ENCODE measurements at regions not wholly inside any gene's neighbourhood (a gene's known extent, or its start where the extent isn't known, plus 50 kb on each side); places are given as distances from the start of the nearest gene placed in this dataset.

- Histone ChIP-seq H3K27ac (replicated peaks) (peak overlapping the region; percentile 69), H3K4me3 (no peak overlapping the region), H3K9me3 (replicated peaks) (no peaks in the 10 kb centered on the region), H3K4me1 (peaks cover 18% of the 10 kb centered on the region), H3K27me3 (ENCODE audit: low read depth) (peaks cover 55% of the 10 kb centered on the region), H3K36me3 (no peaks in the 10 kb centered on the region)
- TF ChIP-seq CTCF (IDR thresholded peaks at IDR 0.05; ENCODE audit: borderline replicate concordance): no peak
- intact Hi-C loops (cut with micrococcal nuclease): no loop called here
- no peak for DNase-seq
These were observed 88.0 kb upstream of the INSIG1 start for GRCh38 chr7:155209478-155210319.

- H3K27ac ChIP-seq (replicated peaks): no peak overlapping the region
- peaks cover 55% of the 10 kb centered on the region for H3K27me3 ChIP-seq (ENCODE audit: low read depth)
- intact Hi-C loops (cut with micrococcal nuclease): no loop called here
These were observed 87.3 kb upstream of the INSIG1 start for GRCh38 chr7:155210356-155210755.

GRCh38 chr7:155211173-155211572, 86.5 kb upstream of the INSIG1 start:
- no peak for TF ChIP-seq CTCF (IDR thresholded peaks at IDR 0.05; ENCODE audit: borderline replicate concordance)
- no peak overlapping the region for H3K4me3 ChIP-seq
- H3K4me1 ChIP-seq: peaks cover 18% of the 10 kb centered on the region
- DNase-seq: no peak
- no peaks in the 10 kb centered on the region for H3K36me3 ChIP-seq
- H3K9me3 ChIP-seq (replicated peaks): no peaks in the 10 kb centered on the region
- intact Hi-C loops (cut with micrococcal nuclease): no loop called here
- peaks cover 60% of the 10 kb centered on the region for H3K27me3 ChIP-seq (ENCODE audit: low read depth)
- H3K27ac ChIP-seq (replicated peaks): no peak overlapping the region

More at GRCh38 chr7:155210356-155210755, 87.3 kb upstream of the INSIG1 start:
- H3K9me3 ChIP-seq (replicated peaks): no peaks in the 10 kb centered on the region
- peaks cover 18% of the 10 kb centered on the region for H3K4me1 ChIP-seq
- H3K36me3 ChIP-seq: no peaks in the 10 kb centered on the region
- no peak overlapping the region for H3K4me3 ChIP-seq
- no peak for TF ChIP-seq CTCF (IDR thresholded peaks at IDR 0.05; ENCODE audit: borderline replicate concordance)
- no peak for DNase-seq

- H3K36me3 ChIP-seq: no peaks in the 10 kb centered on the region
- peaks cover 64% of the 10 kb centered on the region for H3K27me3 ChIP-seq (ENCODE audit: low read depth)
- H3K4me3 ChIP-seq: no peak overlapping the region
- no peak for DNase-seq
- intact Hi-C loops (cut with micrococcal nuclease): no loop called here
- H3K9me3 ChIP-seq (replicated peaks): no peaks in the 10 kb centered on the region
- H3K4me1 ChIP-seq: peaks cover 15% of the 10 kb centered on the region
- TF ChIP-seq CTCF (IDR thresholded peaks at IDR 0.05; ENCODE audit: borderline replicate concordance): no peak
- no peak overlapping the region for H3K27ac ChIP-seq (replicated peaks)
These were observed 85.9 kb upstream of the INSIG1 start for GRCh38 chr7:155211761-155212160.

GRCh38 chr7:155212301-155213015, 85.2 kb upstream of the INSIG1 start:
- H3K9me3 ChIP-seq (replicated peaks): no peaks in the 10 kb centered on the region
- no peak overlapping the region for H3K27ac ChIP-seq (replicated peaks)
- no peak for TF ChIP-seq CTCF (IDR thresholded peaks at IDR 0.05; ENCODE audit: borderline replicate concordance)
- H3K4me1 ChIP-seq: peaks cover 11% of the 10 kb centered on the region
- peaks cover 70% of the 10 kb centered on the region for H3K27me3 ChIP-seq (ENCODE audit: low read depth)
- no peaks in the 10 kb centered on the region for H3K36me3 ChIP-seq
- no peak overlapping the region for H3K4me3 ChIP-seq
- intact Hi-C loops (cut with micrococcal nuclease): no loop called here
- DNase-seq: no peak

Measured in left ventricle myocardium inferior (tissue), 1 donor.